Keratinocyte (primary cell): ENCODE measurements at regions not wholly inside any gene's neighbourhood (a gene's known extent, or its start where the extent isn't known, plus 50 kb on each side); places are given as distances from the start of the nearest gene placed in this dataset.

Source experiments
- DNase-seq: peaks from one replicate; pipeline ENCODE4 v3.0.0-alpha.2; 2011; ENCODE audit warnings: low read depth, missing footprints, low spot score
- FAIRE-seq: peaks from 2 replicates; lab custom pipeline; 2011; peaks lifted over from hg19 to GRCh38; lab: Jason Lieb, UNC
- H2AFZ ChIP-seq: 2 replicates; pipeline ENCODE4 v1.6.0; 2012; ENCODE audit warnings: low read length, control low read depth, inconsistent platforms; ENCODE audit not compliant: control insufficient read depth
- H3K27ac ChIP-seq: 2 replicates; pipeline ENCODE4 v1.5.1; 2011; ENCODE audit warnings: low read length; ENCODE audit not compliant: control insufficient read depth, insufficient read depth
- H3K27me3 ChIP-seq: 3 replicates; pipeline ENCODE4 v1.6.0; 2011; ENCODE audit warnings: low read length; ENCODE audit not compliant: control insufficient read depth, insufficient read depth; ENCODE audit errors: extremely low read depth
- H3K36me3 ChIP-seq, 2 experiments: 2 replicates in 1 of 2; 3 replicates in 1 of 2; pipeline ENCODE4 v1.5.1; 2011; ENCODE audit warnings: low read length in 2 of 2, mild to moderate bottlenecking in 1 of 2; ENCODE audit not compliant: control insufficient read depth in 2 of 2, insufficient read depth in 2 of 2; ENCODE audit errors: extremely low read depth in 1 of 2
- H3K4me1 ChIP-seq: 3 replicates; pipeline ENCODE4 v1.5.1; 2011; ENCODE audit warnings: low read length; ENCODE audit not compliant: control insufficient read depth, insufficient read depth; ENCODE audit errors: extremely low read depth
- H3K4me2 ChIP-seq: 3 replicates; pipeline ENCODE4 v1.6.0; 2011; ENCODE audit warnings: low read depth, low read length; ENCODE audit not compliant: control insufficient read depth, insufficient read depth; ENCODE audit errors: extremely low read depth
- H3K4me3 ChIP-seq, 3 experiments: fragments of 200-600 bp in 1 of 3; sonication (generic) in 1 of 3; 2 replicates in 2 of 3; 3 replicates in 1 of 3; pipeline ENCODE4 v1.5.1; 2011 to 2016; ENCODE audit warnings: low read length in 3 of 3, mild to moderate bottlenecking in 3 of 3, control low read depth in 2 of 3, inconsistent platforms in 1 of 3, low read depth in 1 of 3, mixed read lengths in 1 of 3, mixed run types in 1 of 3, moderate library complexity in 1 of 3; ENCODE audit not compliant: control insufficient read depth in 2 of 3, insufficient read depth in 2 of 3; ENCODE audit errors: extremely low read depth in 1 of 3
- H3K79me2 ChIP-seq: 2 replicates; pipeline ENCODE4 v1.6.0; 2012; ENCODE audit warnings: low read length; ENCODE audit not compliant: control insufficient read depth, insufficient read depth
- H3K9ac ChIP-seq: 3 replicates; pipeline ENCODE4 v1.6.0; 2011; ENCODE audit warnings: low read length; ENCODE audit not compliant: control insufficient read depth, insufficient read depth; ENCODE audit errors: extremely low read depth
- H3K9me1 ChIP-seq: 3 replicates; pipeline ENCODE4 v1.6.0; 2011; ENCODE audit warnings: low read length; ENCODE audit not compliant: control insufficient read depth, insufficient read depth; ENCODE audit errors: extremely low read depth
- H3K9me3 ChIP-seq: 2 replicates; pipeline ENCODE4 v1.5.1; 2012; ENCODE audit warnings: low read depth, low read length; ENCODE audit not compliant: control insufficient read depth
- H4K20me1 ChIP-seq: 3 replicates; pipeline ENCODE4 v1.6.0; 2011; ENCODE audit warnings: low read length; ENCODE audit not compliant: control insufficient read depth, insufficient read depth; ENCODE audit errors: extremely low read depth
- EZH2 ChIP-seq: IDR thresholded peaks from one replicate; pipeline ENCODE4 v1.6.1; 2012; ENCODE audit warnings: inconsistent platforms, mild to moderate bottlenecking, low read length, moderate library complexity
- dilution Hi-C: fragments of 300-500 bp; cut with MboI; formaldehyde crosslinking; loops from one replicate; pipeline ENCODE4 v1.7.0; 2020; ENCODE audit warnings: low sequenced_read_pairs; ENCODE audit not compliant: extremely low pct_ligation_motif_present
- TF ChIP-seq, protein P1 (sequence below), 3 experiments: IDR thresholded peaks in 1 of 3; conservative IDR thresholded peaks in 1 of 3; optimal IDR thresholded peaks in 1 of 3; 2 replicates in 2 of 3; 3 replicates in 1 of 3; pipeline versions ENCODE3 to v1.5.1; 2011; ENCODE audit warnings: low read length in 3 of 3, mild to moderate bottlenecking in 3 of 3, moderate library complexity in 2 of 3, control low read depth in 1 of 3, inconsistent platforms in 1 of 3; ENCODE audit not compliant: insufficient read depth in 2 of 3; ENCODE audit errors: extremely low read depth in 1 of 3

DNA sequence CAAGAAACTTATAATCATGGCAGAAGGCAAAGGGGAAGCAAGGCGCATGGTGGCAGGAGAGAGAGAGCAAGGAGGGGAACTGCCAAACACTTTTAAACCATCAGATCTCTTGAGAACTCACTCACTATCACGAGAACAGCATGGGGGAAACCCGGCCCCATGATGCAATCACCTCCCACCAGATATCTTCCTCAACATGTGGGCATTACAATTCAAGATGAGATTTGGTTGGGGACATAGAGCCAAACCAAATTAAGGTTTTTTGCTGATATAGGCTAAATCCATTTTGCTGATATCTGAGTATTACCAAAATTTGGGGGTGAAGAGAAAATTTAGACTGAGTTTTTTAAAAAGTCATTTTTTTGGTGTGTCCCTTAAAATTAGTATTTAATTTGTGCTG, 54.9 kb upstream of the TMX1 start:
- Histone ChIP-seq H3K9me3 (no peaks in the 10 kb centered on the region), H3K79me2 (no peaks in the 10 kb centered on the region), H3K36me3 (no peaks in the 10 kb centered on the region), H2AFZ (no peak overlapping the region), H3K4me2 (no peak overlapping the region), H3K9me1 (no peaks in the 10 kb centered on the region), H3K9ac (no peak overlapping the region), H4K20me1 (no peaks in the 10 kb centered on the region), H3K4me3 (no peak overlapping the region), H3K27ac (no peak overlapping the region), H3K4me1 (peaks cover 8% of the 10 kb centered on the region), H3K27me3 (no peaks in the 10 kb centered on the region)
- DNase-seq (no peak), FAIRE-seq (no peak)
- no peak for TF ChIP-seq EZH2
- TF ChIP-seq, protein P1, sequence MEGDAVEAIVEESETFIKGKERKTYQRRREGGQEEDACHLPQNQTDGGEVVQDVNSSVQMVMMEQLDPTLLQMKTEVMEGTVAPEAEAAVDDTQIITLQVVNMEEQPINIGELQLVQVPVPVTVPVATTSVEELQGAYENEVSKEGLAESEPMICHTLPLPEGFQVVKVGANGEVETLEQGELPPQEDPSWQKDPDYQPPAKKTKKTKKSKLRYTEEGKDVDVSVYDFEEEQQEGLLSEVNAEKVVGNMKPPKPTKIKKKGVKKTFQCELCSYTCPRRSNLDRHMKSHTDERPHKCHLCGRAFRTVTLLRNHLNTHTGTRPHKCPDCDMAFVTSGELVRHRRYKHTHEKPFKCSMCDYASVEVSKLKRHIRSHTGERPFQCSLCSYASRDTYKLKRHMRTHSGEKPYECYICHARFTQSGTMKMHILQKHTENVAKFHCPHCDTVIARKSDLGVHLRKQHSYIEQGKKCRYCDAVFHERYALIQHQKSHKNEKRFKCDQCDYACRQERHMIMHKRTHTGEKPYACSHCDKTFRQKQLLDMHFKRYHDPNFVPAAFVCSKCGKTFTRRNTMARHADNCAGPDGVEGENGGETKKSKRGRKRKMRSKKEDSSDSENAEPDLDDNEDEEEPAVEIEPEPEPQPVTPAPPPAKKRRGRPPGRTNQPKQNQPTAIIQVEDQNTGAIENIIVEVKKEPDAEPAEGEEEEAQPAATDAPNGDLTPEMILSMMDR (optimal IDR thresholded peaks at IDR 0.05 in 1 of 3, IDR thresholded peaks at IDR 0.05 in 1 of 3, conservative IDR thresholded peaks at IDR 0.05 in 1 of 3; ENCODE audit: extremely low read depth in 1 of 3, insufficient read depth in 2 of 3, low read length in 3 of 3): no peak
- dilution Hi-C loops: no loop called here

DNA sequence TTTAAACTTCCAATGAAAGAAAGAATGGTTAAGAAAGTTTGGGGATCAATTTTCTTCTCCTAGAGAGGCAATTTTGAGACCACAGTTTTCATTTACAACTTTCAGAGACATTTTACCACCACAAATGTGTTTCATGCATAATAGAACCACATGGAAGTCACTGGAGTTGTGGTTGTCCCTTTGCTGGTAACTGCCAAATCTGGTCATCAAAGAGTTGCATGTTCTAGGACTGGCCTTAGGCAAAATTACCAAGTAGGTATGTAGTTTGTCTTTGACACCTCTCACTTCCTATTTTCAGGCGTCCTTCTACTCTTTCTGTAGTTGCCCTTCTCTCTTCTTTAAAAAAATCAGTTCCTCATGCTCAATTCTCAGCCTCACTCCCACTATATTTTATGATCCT, 54.3 kb upstream of the TMX1 start:
- H3K9ac ChIP-seq: no peak overlapping the region
- no peaks in the 10 kb centered on the region for H3K9me3 ChIP-seq
- DNase-seq: no peak
- H3K27ac ChIP-seq: no peak overlapping the region
- H4K20me1 ChIP-seq: no peaks in the 10 kb centered on the region
- H2AFZ ChIP-seq: no peak overlapping the region
- peaks cover 8% of the 10 kb centered on the region for H3K4me1 ChIP-seq
- no peaks in the 10 kb centered on the region for H3K36me3 ChIP-seq
- no peaks in the 10 kb centered on the region for H3K79me2 ChIP-seq
- H3K9me1 ChIP-seq: no peaks in the 10 kb centered on the region
- FAIRE-seq: no peak
- no peak for TF ChIP-seq EZH2
- TF ChIP-seq, protein P1 (optimal IDR thresholded peaks at IDR 0.05 in 1 of 3, IDR thresholded peaks at IDR 0.05 in 1 of 3, conservative IDR thresholded peaks at IDR 0.05 in 1 of 3; ENCODE audit: extremely low read depth in 1 of 3, insufficient read depth in 2 of 3, low read length in 3 of 3): no peak
- no peak overlapping the region for H3K4me3 ChIP-seq
- dilution Hi-C loops: no loop called here
- no peak overlapping the region for H3K4me2 ChIP-seq
- H3K27me3 ChIP-seq: no peaks in the 10 kb centered on the region
